ENCODE measurements at regions not wholly inside any gene's neighbourhood (a gene's known extent, or its start where the extent isn't known, plus 50 kb on each side); places are given as distances from the start of the nearest gene placed in this dataset.

- TF ChIP-seq CTCF (IDR thresholded peaks at IDR 0.05): no peak
- TF ChIP-seq POLR2A (IDR thresholded peaks at IDR 0.05): no peak
Measured at GRCh38 chr3:6351752-6352151, 509.2 kb upstream of the GRM7 start.
